ENCODE measurements at regions not wholly inside any gene's neighbourhood (a gene's known extent, or its start where the extent isn't known, plus 50 kb on each side); places are given as distances from the start of the nearest gene placed in this dataset.

- DNase-seq (ENCODE audit: low read depth, low spot score) (no peak), FAIRE-seq (no peak)
- Histone ChIP-seq H3K27ac (ENCODE audit: control insufficient read depth, insufficient read depth, low read length) (no peak overlapping the region), H3K9me3 (ENCODE audit: control insufficient read depth, low read depth, low read length) (no peaks in the 10 kb centered on the region), H3K36me3 (ENCODE audit: control insufficient read depth in 2 of 2, extremely low read depth in 1 of 2, insufficient read depth in 2 of 2, low read length in 2 of 2) (no peaks in the 10 kb centered on the region), H3K27me3 (ENCODE audit: control insufficient read depth, extremely low read depth, insufficient read depth, low read length) (no peaks in the 10 kb centered on the region), H4K20me1 (ENCODE audit: control insufficient read depth, extremely low read depth, insufficient read depth, low read length) (no peaks in the 10 kb centered on the region), H3K4me1 (ENCODE audit: control insufficient read depth, extremely low read depth, insufficient read depth, low read length) (no peaks in the 10 kb centered on the region), H3K4me2 (ENCODE audit: control insufficient read depth, extremely low read depth, insufficient read depth, low read depth, low read length) (no peak overlapping the region), H3K4me3 (ENCODE audit: control insufficient read depth in 2 of 3, extremely low read depth in 1 of 3, insufficient read depth in 2 of 3, low read depth in 1 of 3, low read length in 3 of 3) (no peak overlapping the region), H2AFZ (ENCODE audit: control insufficient read depth, low read length) (no peak overlapping the region), H3K9me1 (ENCODE audit: control insufficient read depth, extremely low read depth, insufficient read depth, low read length) (no peaks in the 10 kb centered on the region), H3K79me2 (ENCODE audit: control insufficient read depth, insufficient read depth, low read length) (no peaks in the 10 kb centered on the region), H3K9ac (ENCODE audit: control insufficient read depth, extremely low read depth, insufficient read depth, low read length) (no peak overlapping the region)
- no peak for TF ChIP-seq EZH2 (IDR thresholded peaks at IDR 0.05; ENCODE audit: low read length)
- TF ChIP-seq CTCF (optimal IDR thresholded peaks at IDR 0.05 in 1 of 3, IDR thresholded peaks at IDR 0.05 in 1 of 3, conservative IDR thresholded peaks at IDR 0.05 in 1 of 3; ENCODE audit: extremely low read depth in 1 of 3, insufficient read depth in 2 of 3, low read length in 3 of 3): no peak
- dilution Hi-C loops (cut with MboI; ENCODE audit: extremely low pct_ligation_motif_present, low sequenced_read_pairs): no loop called here
Measured at GRCh38 chr12:32015036-32015435, 55.8 kb downstream of the RESF1 start.

GRCh38 chr12:32016680-32017482 is 57.7 kb downstream of the RESF1 start:
- H3K4me3 ChIP-seq (ENCODE audit: control insufficient read depth in 2 of 3, extremely low read depth in 1 of 3, insufficient read depth in 2 of 3, low read depth in 1 of 3, low read length in 3 of 3): no peak overlapping the region
- no peak overlapping the region for H3K27ac ChIP-seq (ENCODE audit: control insufficient read depth, insufficient read depth, low read length)
- FAIRE-seq: no peak
- H4K20me1 ChIP-seq (ENCODE audit: control insufficient read depth, extremely low read depth, insufficient read depth, low read length): no peaks in the 10 kb centered on the region
- H3K4me2 ChIP-seq (ENCODE audit: control insufficient read depth, extremely low read depth, insufficient read depth, low read depth, low read length): no peak overlapping the region
- no peaks in the 10 kb centered on the region for H3K9me1 ChIP-seq (ENCODE audit: control insufficient read depth, extremely low read depth, insufficient read depth, low read length)
- H3K9ac ChIP-seq (ENCODE audit: control insufficient read depth, extremely low read depth, insufficient read depth, low read length): no peak overlapping the region
- H3K36me3 ChIP-seq (ENCODE audit: control insufficient read depth in 2 of 2, extremely low read depth in 1 of 2, insufficient read depth in 2 of 2, low read length in 2 of 2): no peaks in the 10 kb centered on the region
- no peaks in the 10 kb centered on the region for H3K79me2 ChIP-seq (ENCODE audit: control insufficient read depth, insufficient read depth, low read length)
- dilution Hi-C loops (cut with MboI; ENCODE audit: extremely low pct_ligation_motif_present, low sequenced_read_pairs): no loop called here
- H3K4me1 ChIP-seq (ENCODE audit: control insufficient read depth, extremely low read depth, insufficient read depth, low read length): no peaks in the 10 kb centered on the region
- H2AFZ ChIP-seq (ENCODE audit: control insufficient read depth, low read length): no peak overlapping the region
- no peak for DNase-seq (ENCODE audit: low read depth, low spot score)
- no peaks in the 10 kb centered on the region for H3K9me3 ChIP-seq (ENCODE audit: control insufficient read depth, low read depth, low read length)
- TF ChIP-seq CTCF (optimal IDR thresholded peaks at IDR 0.05 in 1 of 3, IDR thresholded peaks at IDR 0.05 in 1 of 3, conservative IDR thresholded peaks at IDR 0.05 in 1 of 3; ENCODE audit: extremely low read depth in 1 of 3, insufficient read depth in 2 of 3, low read length in 3 of 3) (no peak), EZH2 (IDR thresholded peaks at IDR 0.05; ENCODE audit: low read length) (no peak)
- H3K27me3 ChIP-seq (ENCODE audit: control insufficient read depth, extremely low read depth, insufficient read depth, low read length): no peaks in the 10 kb centered on the region
